GM12864 (cell line): ENCODE measurements at regions not wholly inside any gene's neighbourhood (a gene's known extent, or its start where the extent isn't known, plus 50 kb on each side); places are given as distances from the start of the nearest gene placed in this dataset.

Source experiments
- DNase-seq: peaks from one replicate; pipeline ENCODE4 v3.0.0-alpha.2; 2011; ENCODE audit warnings: low read depth
- H3K4me3 ChIP-seq: 2 replicates; pipeline ENCODE4 v1.5.1; 2011; ENCODE audit warnings: mild to moderate bottlenecking, low read depth, low read length, control low read depth
- TF ChIP-seq, protein P1 (sequence below): IDR thresholded peaks from 2 replicates; pipeline ENCODE4 v1.5.1; 2011; ENCODE audit warnings: low read depth, mild to moderate bottlenecking, moderate library complexity, low read length, control low read depth, inconsistent platforms; ENCODE audit errors: missing control alignments

DNA sequence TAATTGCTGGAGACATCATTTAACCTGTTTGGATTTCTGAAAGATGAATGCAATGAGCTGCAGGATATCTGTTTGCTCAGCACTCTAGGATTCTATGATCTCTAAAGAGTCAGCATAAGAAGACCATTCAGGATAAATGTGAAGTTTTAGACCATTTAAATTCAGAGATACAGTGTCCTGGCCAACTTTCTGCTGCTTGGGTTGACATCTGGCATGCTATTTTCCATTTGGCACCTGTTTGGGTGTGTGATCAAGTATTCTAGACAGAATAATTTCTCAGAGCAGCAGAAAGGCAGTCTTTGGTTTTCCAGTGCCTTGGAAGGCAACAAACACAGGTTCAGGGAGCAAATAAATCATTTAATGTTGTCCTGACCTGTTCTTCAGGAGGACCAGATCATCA is 144.8 kb upstream of the NDUFV2 start:
- no peak overlapping the region for H3K4me3 ChIP-seq
- TF ChIP-seq, protein P1, sequence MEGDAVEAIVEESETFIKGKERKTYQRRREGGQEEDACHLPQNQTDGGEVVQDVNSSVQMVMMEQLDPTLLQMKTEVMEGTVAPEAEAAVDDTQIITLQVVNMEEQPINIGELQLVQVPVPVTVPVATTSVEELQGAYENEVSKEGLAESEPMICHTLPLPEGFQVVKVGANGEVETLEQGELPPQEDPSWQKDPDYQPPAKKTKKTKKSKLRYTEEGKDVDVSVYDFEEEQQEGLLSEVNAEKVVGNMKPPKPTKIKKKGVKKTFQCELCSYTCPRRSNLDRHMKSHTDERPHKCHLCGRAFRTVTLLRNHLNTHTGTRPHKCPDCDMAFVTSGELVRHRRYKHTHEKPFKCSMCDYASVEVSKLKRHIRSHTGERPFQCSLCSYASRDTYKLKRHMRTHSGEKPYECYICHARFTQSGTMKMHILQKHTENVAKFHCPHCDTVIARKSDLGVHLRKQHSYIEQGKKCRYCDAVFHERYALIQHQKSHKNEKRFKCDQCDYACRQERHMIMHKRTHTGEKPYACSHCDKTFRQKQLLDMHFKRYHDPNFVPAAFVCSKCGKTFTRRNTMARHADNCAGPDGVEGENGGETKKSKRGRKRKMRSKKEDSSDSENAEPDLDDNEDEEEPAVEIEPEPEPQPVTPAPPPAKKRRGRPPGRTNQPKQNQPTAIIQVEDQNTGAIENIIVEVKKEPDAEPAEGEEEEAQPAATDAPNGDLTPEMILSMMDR = no peak
- no peak for DNase-seq

DNA sequence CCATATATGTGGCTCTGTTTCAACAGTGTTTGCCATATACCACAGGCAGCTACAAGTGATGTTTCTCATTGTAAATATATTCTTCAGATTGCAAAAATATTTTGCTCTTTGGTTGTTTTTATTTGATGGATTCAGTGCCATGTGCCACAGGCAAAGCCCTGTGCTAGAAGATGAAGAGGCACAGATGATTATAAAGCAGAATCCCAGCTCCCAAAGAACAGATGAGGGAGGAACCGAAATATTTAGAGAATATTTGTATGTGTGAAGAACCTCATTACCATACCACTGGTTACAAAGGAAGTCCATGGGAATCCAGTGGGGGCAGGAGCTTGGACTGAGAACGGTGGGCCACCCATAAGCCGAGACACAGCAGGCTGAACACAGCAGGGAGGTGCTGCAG is 143.8 kb upstream of the NDUFV2 start:
- TF ChIP-seq, protein P1 = no peak
- no peak overlapping the region for H3K4me3 ChIP-seq
- no peak for DNase-seq

DNA sequence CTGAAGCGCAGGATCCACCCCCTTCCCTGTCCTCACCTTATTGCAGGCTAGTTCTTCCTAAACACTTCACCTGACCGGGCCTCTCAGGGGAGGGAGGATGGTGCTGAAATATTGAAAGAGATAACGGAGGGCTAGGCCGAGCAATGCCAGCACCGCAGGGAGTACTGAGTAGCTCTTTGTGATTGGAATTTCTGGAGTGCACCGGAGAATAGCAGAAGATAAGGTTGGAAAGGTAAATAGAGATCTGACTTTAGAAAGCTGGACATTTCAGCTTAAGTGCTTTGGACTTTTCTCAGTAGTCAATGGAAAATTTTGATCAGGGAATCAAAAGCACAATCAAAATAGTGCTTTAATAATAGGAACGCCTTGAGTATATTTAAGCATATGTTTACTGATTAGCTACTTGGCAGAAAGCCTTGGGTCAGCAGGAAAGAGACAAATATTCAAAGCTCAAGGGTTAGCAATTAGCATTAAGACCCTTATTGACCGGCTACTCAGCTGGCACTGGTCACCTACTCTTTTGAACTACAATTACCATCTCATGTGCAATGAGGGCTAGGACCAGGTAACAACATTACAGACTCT is 142.9 kb upstream of the NDUFV2 start:
- no peak overlapping the region for H3K4me3 ChIP-seq
- no peak for DNase-seq
- TF ChIP-seq, protein P1 = no peak

DNA sequence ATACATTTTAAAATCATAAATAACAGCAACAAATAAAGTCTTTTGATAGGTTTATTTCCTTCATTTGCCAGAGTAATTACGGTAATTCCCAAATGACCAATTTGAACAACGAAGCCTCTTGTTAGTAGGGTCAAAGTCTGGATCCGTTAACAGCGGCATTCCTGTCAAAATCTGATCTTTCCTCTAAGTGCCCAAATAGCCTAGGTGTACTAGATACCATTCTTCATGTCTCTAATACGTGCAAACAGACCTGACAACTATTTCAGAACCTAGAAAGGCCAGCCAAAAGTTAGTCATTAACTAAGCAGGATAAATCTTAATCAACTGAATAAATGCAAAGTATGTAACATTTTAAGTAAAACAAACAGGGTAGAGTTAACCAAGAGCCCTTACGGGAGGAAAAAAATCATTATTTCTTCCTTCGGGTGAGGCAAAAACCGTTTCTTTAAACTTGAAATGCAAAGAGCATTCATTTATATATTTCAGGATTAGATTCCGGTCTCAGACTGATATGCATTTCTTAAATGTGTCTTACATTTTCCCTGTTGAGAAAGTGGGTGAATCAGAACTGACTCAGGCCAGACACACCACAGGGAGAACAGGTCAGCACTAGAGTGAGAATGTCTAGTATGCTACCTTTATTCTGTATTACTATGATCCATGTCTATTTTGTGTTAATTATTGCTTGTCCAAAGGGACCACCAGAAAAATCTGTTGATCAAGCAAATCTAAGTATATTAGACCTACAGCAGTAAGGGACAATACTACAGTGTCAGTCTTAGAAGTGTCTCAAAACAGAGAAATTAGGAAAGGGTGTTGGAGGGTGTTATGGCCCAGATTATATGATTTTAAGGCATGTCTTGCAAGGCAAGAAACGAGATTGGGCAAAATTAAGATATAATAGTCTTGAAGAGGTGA is 141.5 kb upstream of the NDUFV2 start:
- no peak for DNase-seq
- H3K4me3 ChIP-seq = no peak overlapping the region
- TF ChIP-seq, protein P1 = no peak

DNA sequence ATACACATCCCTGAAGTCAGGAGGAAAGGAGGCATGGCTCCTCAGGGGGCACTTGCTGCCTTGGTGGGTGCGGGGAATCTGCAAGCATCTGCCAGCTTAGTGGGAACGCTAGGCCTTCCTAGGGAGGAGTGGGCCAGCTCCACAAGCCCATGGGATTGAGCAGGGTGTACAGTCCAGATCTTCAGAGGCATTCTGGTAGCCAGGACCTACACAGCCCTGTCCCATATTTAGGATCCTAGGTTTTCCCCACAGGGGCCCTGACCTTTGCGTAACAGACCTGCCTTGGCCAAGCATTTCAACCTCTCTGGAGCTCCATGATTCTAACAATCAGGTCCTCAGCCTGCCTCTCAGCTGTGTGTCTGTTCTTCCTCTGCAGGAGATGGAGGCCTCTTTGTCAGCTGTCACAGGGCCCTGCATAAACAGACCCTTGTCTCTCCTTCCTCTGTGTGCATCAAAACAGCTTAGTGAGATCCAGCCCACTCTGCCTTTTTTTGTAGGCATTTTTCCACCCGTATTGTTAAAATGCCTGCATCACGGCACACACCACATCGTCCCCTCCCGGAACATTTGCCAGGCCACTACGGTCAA is 140.2 kb upstream of the NDUFV2 start:
- DNase-seq = no peak
- no peak overlapping the region for H3K4me3 ChIP-seq
- TF ChIP-seq, protein P1 = no peak

DNA sequence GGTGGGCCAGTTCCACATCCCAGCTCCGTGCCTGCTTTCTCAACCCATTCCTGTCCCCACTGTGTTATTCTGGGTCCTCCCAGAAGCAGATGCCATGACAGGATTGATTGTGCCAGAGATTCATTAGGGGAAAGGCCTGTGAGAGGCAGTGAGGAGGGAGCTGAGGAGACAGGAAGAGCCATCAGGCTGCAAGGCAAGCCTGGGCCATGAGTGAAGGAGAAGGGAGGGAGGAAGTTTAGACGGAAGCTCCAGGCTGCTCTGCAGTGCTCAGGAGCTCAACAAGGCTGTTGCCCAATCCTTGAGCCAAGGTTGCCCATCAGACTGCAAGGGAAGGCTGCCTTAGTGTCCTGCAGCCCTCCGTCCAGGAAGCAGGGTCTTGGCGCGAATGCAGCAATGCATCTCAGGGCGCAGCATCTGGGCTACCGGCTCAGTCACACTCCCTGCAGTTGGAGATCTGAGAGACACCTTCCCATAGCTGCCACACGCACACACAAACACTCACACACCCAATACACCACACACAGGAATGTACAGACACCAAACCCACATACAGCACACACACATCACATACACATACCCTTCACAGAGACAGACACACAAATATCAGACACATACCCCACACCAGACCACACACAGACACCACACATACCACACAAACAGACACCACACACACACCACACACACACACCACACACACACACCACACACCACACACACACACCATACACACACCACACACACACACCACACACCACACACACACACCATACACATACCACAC is 139.5 kb upstream of the NDUFV2 start:
- TF ChIP-seq, protein P1 = no peak
- no peak for DNase-seq
- H3K4me3 ChIP-seq = no peak overlapping the region
